Smooth muscle cell (in vitro differentiated cells): ENCODE measurements at regions not wholly inside any gene's neighbourhood (a gene's known extent, or its start where the extent isn't known, plus 50 kb on each side); places are given as distances from the start of the nearest gene placed in this dataset.

Experiments
- DNase-seq: peaks from one replicate; lab custom pipeline; 2025; ENCODE audit not compliant: unreplicated experiment; lab: John Stamatoyannopoulos, UW
- H2AFZ ChIP-seq: fragments of 200-600 bp; sonication (generic); 2 replicates; pipeline ENCODE4 v1.6.0; 2016; ENCODE audit warnings: antibody characterized with exemption, low read depth, mild to moderate bottlenecking
- H3F3A ChIP-seq: fragments of 200-600 bp; sonication (generic); 2 replicates; pipeline ENCODE4 v1.6.0; 2017; ENCODE audit warnings: antibody characterized with exemption, low read depth
- H3K27ac ChIP-seq: fragments of 200-600 bp; sonication (generic); 2 replicates; pipeline ENCODE4 v1.5.1; 2016; ENCODE audit warnings: low read depth, mild to moderate bottlenecking
- H3K27me3 ChIP-seq: fragments of 200-600 bp; sonication (generic); 2 replicates; pipeline ENCODE4 v1.6.1; 2016; ENCODE audit warnings: low read depth, mild to moderate bottlenecking
- H3K36me3 ChIP-seq: fragments of 200-600 bp; sonication (generic); 2 replicates; pipeline ENCODE4 v1.5.1; 2016; ENCODE audit warnings: low read depth
- H3K4me1 ChIP-seq: fragments of 200-600 bp; sonication (generic); 2 replicates; pipeline ENCODE4 v1.5.1; 2016; ENCODE audit warnings: low read depth
- H3K4me2 ChIP-seq: fragments of 200-600 bp; sonication (generic); 2 replicates; pipeline ENCODE4 v1.6.0; 2016; ENCODE audit warnings: mild to moderate bottlenecking
- H3K4me3 ChIP-seq: fragments of 200-600 bp; sonication (generic); 2 replicates; pipeline ENCODE4 v1.5.1; 2016; ENCODE audit warnings: mild to moderate bottlenecking
- H3K79me2 ChIP-seq: fragments of 200-600 bp; sonication (generic); 2 replicates; pipeline ENCODE4 v1.6.0; 2016; ENCODE audit warnings: low read depth, mild to moderate bottlenecking
- H3K9ac ChIP-seq: fragments of 200-600 bp; sonication (generic); 2 replicates; pipeline ENCODE4 v1.6.0; 2016; ENCODE audit warnings: low read depth
- H3K9me3 ChIP-seq: fragments of 200-600 bp; sonication (generic); replicated peaks from 2 replicates; pipeline ENCODE4 v1.5.1; 2016; ENCODE audit warnings: low read depth
- H4K20me1 ChIP-seq: fragments of 200-600 bp; sonication (generic); 2 replicates; pipeline ENCODE4 v1.6.0; 2016; ENCODE audit warnings: low read depth
- CTCF ChIP-seq: fragments of 200-600 bp; sonication (generic); IDR thresholded peaks from 2 replicates; pipeline ENCODE4 v1.5.1; 2017; ENCODE audit warnings: borderline replicate concordance, mild to moderate bottlenecking, antibody characterized with exemption; ENCODE audit not compliant: insufficient read depth, poor library complexity, severe bottlenecking
- WGBS: methylation state at CpG from one replicate; pipeline ENCODE4 v1.1.7; 2016; ENCODE audit warnings: low lambda C conversion rate; 5-methylcytosine and 5-hydroxymethylcytosine counted together

GRCh38 chr5:74111764-74112163, 485.8 kb downstream of the ARHGEF28 start:
- no peaks in the 10 kb centered on the region for H3K9me3 ChIP-seq
- WGBS, result 90% methylated on average over 2 of the region's 2 CpGs
- no peaks in the 10 kb centered on the region for H4K20me1 ChIP-seq
- no peak overlapping the region for H3K9ac ChIP-seq
- no peaks in the 10 kb centered on the region for H3F3A ChIP-seq
- no peak overlapping the region for H3K27ac ChIP-seq
- TF ChIP-seq CTCF, result no peak
- H3K36me3 ChIP-seq, result no peaks in the 10 kb centered on the region
- no peak overlapping the region for H2AFZ ChIP-seq
- no peaks in the 10 kb centered on the region for H3K27me3 ChIP-seq
- DNase-seq, result no peak
- no peaks in the 10 kb centered on the region for H3K4me1 ChIP-seq
- no peak overlapping the region for H3K4me2 ChIP-seq
- no peaks in the 10 kb centered on the region for H3K79me2 ChIP-seq
- no peak overlapping the region for H3K4me3 ChIP-seq

DNA sequence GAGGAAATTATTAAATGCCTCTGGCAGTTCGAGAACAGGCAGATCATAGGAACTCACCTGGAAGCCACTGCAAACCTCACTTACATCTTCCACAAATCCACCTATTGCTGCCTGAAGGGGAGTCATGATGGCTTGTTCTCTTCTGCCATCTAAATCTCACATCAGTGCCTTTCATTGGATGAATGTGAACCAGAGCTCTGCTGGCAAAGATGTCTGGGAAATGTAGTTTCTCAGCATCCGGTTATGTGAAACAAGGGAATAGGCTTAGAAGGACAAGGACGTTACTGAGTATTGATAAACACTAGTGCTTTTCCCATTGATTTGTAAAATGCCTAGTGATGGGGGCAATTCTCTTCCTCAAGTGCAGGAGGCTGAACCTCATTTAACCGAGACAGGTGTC, 483.3 kb downstream of the ARHGEF28 start:
- H3K4me1 ChIP-seq, result no peaks in the 10 kb centered on the region
- no peaks in the 10 kb centered on the region for H3K36me3 ChIP-seq
- H3K9ac ChIP-seq, result no peak overlapping the region
- no peaks in the 10 kb centered on the region for H3K27me3 ChIP-seq
- H3K27ac ChIP-seq, result no peak overlapping the region
- no peak for DNase-seq
- H3K79me2 ChIP-seq, result no peaks in the 10 kb centered on the region
- H3K9me3 ChIP-seq, result no peaks in the 10 kb centered on the region
- H3F3A ChIP-seq, result no peaks in the 10 kb centered on the region
- H3K4me2 ChIP-seq, result no peak overlapping the region
- no peak for TF ChIP-seq CTCF
- 67% methylated on average over 4 of the region's 4 CpGs for WGBS
- H4K20me1 ChIP-seq, result no peaks in the 10 kb centered on the region
- no peak overlapping the region for H3K4me3 ChIP-seq
- H2AFZ ChIP-seq, result no peak overlapping the region

DNA sequence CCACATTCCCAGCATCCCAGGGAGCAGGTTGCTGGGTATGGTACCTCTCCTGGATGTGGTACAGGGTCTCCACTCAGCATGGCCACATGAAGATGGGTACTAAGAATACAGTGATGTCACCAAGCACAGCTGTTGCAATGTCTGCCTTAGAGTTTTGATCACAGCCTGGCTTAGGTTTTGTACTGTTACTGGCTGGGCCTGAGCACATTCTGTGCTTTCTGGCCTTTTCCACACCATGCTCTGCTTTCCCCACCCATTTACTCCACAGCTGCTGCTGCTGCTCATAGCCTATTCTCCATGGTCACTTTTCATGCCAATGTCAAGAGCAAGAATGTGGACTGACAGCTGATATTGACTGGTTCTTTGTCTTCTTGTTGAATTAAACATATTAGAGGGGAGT, 481.9 kb downstream of the ARHGEF28 start:
- Histone ChIP-seq H3K4me2 (no peak overlapping the region), H3K9ac (no peak overlapping the region), H3F3A (no peaks in the 10 kb centered on the region), H3K36me3 (no peaks in the 10 kb centered on the region), H3K4me3 (no peak overlapping the region), H3K79me2 (no peaks in the 10 kb centered on the region), H3K27ac (no peak overlapping the region), H2AFZ (no peak overlapping the region), H3K27me3 (no peaks in the 10 kb centered on the region), H4K20me1 (no peaks in the 10 kb centered on the region), H3K9me3 (no peaks in the 10 kb centered on the region), H3K4me1 (no peaks in the 10 kb centered on the region)
- no peak for DNase-seq
- TF ChIP-seq CTCF, result no peak

DNA sequence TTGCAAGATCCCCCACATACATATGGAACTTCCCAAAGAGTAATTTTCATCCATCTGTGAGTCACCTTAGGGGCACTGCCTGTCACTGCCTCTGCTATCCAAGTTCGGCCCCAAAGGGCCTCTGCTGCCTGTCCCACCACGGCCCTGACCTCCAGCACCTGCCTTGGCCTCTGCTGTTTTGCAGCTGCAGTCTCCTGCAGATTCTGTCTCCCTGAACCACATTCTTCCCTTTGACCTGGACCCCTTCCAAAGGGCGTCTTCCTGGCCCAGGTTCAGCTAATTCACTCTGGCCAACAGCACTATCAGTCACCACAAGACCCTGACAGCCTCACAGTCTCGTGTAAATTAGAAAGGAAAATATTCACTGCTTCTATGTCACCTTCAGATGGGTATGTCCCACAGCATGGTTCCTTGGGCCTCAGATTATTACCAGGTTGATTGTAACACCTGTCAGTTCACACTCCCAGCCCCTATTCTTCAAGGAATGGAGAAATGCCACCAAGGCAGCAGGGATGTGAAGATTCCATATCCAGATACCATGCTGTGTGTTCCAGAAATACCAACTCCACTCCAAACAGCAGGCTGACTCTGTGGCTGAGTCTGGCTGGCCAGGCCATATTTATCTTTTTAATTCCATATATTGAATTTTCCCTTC, 479.3 kb downstream of the ARHGEF28 start:
- no peak overlapping the region for H3K4me3 ChIP-seq
- no peak overlapping the region for H3K27ac ChIP-seq
- TF ChIP-seq CTCF, result no peak
- no peaks in the 10 kb centered on the region for H3F3A ChIP-seq
- H3K4me2 ChIP-seq, result no peak overlapping the region
- no peaks in the 10 kb centered on the region for H3K27me3 ChIP-seq
- H3K4me1 ChIP-seq, result no peaks in the 10 kb centered on the region
- H3K79me2 ChIP-seq, result no peaks in the 10 kb centered on the region
- H4K20me1 ChIP-seq, result no peaks in the 10 kb centered on the region
- WGBS, result 91% methylated on average over 4 of the region's 4 CpGs
- H2AFZ ChIP-seq, result no peak overlapping the region
- no peak for DNase-seq
- no peaks in the 10 kb centered on the region for H3K36me3 ChIP-seq
- H3K9ac ChIP-seq, result no peak overlapping the region
- H3K9me3 ChIP-seq, result no peaks in the 10 kb centered on the region
